GM18861 (cell line): ENCODE measurements at regions not wholly inside any gene's neighbourhood (a gene's known extent, or its start where the extent isn't known, plus 50 kb on each side); places are given as distances from the start of the nearest gene placed in this dataset.
"Not testable (repeated sequence)": the region's sequence is repeated elsewhere in the genome, so short reads cannot be mapped to it uniquely, and the experiment has no call there.

Experiments
- ATAC-seq: cut with Tn5 transposase; IDR thresholded peaks from one replicate; pipeline ENCODE4 v1.9.1; 2021; ENCODE audit not compliant: unreplicated experiment

GRCh38 chr7:81297317-81297716 is 378.5 kb upstream of the SEMA3C start:
- ATAC-seq, result no peak

GRCh38 chr7:81296726-81297125 is 377.9 kb upstream of the SEMA3C start:
- ATAC-seq, result no peak

- ATAC-seq, result no peak
Measured at GRCh38 chr7:81294897-81295515, 376.2 kb upstream of the SEMA3C start.

- no peak for ATAC-seq
Measured at GRCh38 chr7:81293806-81294205, 375.0 kb upstream of the SEMA3C start.

- ATAC-seq, result not testable (repeated sequence)
Measured at GRCh38 chr7:81286754-81287153, 367.9 kb upstream of the SEMA3C start.

- no peak for ATAC-seq
Measured at GRCh38 chr7:81285142-81285871, 366.5 kb upstream of the SEMA3C start.

- no peak for ATAC-seq
Measured at GRCh38 chr7:81284576-81284975, 365.7 kb upstream of the SEMA3C start.

- no peak for ATAC-seq
Measured at GRCh38 chr7:81280531-81280930, 361.7 kb upstream of the SEMA3C start.

- ATAC-seq, result no peak
Measured at GRCh38 chr7:81277691-81278090, 358.8 kb upstream of the SEMA3C start.

GRCh38 chr7:81273601-81274397 is 354.9 kb upstream of the SEMA3C start:
- ATAC-seq, result no peak

- ATAC-seq, result no peak
Measured at GRCh38 chr7:81272176-81272575, 353.3 kb upstream of the SEMA3C start.

GRCh38 chr7:81268551-81268950 is 349.7 kb upstream of the SEMA3C start:
- ATAC-seq, result no peak

- ATAC-seq, result no peak
Measured at GRCh38 chr7:81267508-81267907, 348.7 kb upstream of the SEMA3C start.

GRCh38 chr7:81264116-81264515 is 345.3 kb upstream of the SEMA3C start:
- no peak for ATAC-seq

- no peak for ATAC-seq
Measured at GRCh38 chr7:81260152-81260551, 341.3 kb upstream of the SEMA3C start.

- no peak for ATAC-seq
Measured at GRCh38 chr7:81256991-81257390, 338.1 kb upstream of the SEMA3C start.

- no peak for ATAC-seq
Measured at GRCh38 chr7:81248420-81248819, 329.6 kb upstream of the SEMA3C start.

- not testable (repeated sequence) for ATAC-seq
Measured at GRCh38 chr7:81247364-81247763, 328.5 kb upstream of the SEMA3C start.

- no peak for ATAC-seq
Measured at GRCh38 chr7:81245353-81245752, 326.5 kb upstream of the SEMA3C start.

- no peak for ATAC-seq
Measured at GRCh38 chr7:81244224-81244623, 325.4 kb upstream of the SEMA3C start.

GRCh38 chr7:81236560-81236959 is 317.7 kb upstream of the SEMA3C start:
- ATAC-seq, result no peak

GRCh38 chr7:81235997-81236396 is 317.1 kb upstream of the SEMA3C start:
- no peak for ATAC-seq
